ENCODE measurements at regions not wholly inside any gene's neighbourhood (a gene's known extent, or its start where the extent isn't known, plus 50 kb on each side); places are given as distances from the start of the nearest gene placed in this dataset.
A peak's percentile ranks its signal among the peaks of the same experiment; 100 is the strongest.

DNA sequence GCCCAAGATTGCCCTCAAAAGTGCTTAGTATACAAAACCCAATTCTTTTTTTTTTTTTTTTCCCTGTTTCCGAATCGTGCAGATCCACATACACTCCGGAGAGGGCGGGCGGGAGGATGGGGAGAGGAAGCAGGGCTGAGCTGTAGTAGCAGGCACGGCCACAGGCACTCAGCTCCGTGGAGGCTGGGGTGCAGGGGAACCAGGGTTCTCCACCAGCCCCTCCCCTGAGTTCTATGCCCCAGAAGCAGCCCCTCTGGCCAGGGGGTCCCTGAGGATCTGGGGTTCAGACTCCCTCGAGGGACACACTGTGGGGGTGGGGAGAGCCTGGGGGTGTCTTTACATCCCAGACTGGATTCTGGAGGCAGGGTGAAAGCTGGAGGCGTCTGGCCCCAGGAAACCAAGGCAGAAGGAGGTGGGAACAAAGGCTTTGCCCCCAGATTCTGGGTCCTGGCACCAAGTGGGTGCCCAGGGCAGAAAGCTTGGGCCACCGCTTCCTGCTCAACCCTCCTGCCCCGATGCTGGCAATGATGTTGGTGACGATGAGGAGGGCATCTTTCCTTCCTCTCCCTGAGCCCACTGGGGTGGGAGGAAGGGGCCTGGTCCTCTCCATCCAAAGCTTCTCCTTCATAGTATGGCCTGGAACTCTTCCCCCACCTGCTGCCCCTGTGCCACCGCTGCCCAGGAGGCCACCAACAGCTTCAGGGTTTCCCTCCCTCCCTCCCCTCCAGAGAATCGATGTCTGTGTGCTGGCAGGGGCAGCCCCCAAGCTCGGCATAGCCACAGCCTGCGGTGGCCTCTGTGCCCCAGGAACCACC, 106.4 kb upstream of the TARDBP start:
- ChIA-PET CTCF (interaction anchor here (0.6 kb wide), 1 partner anchor 10 kb away, joined by 3 read pairs; no protein-coding TSS in a partner anchor), POLR2A (interaction anchor here (0.7 kb wide), 1 partner anchor 17 kb away, joined by 3 read pairs; no protein-coding TSS in a partner anchor)
- peak in 1 of 14 experiments; percentile 23 for DNase-seq
- H3K27ac Mint-ChIP-seq = peak overlapping the region; percentile 56
- no peaks in the 10 kb centered on the region for H3K36me3 Mint-ChIP-seq (ENCODE audit: low read depth)
- Histone ChIP-seq H3K36me3 (ENCODE audit: insufficient read depth, low read length) (no peaks in the 10 kb centered on the region), H3K4me1 (ENCODE audit: insufficient read depth, low read length) (peaks cover 41% of the 10 kb centered on the region), H3K27ac (ENCODE audit: low read depth in 1 of 2, low read length in 2 of 2) (no peak overlapping the region), H3K9me3 (ENCODE audit: control insufficient read depth in 1 of 2, insufficient read depth in 1 of 2, low read length in 2 of 2) (peaks cover 0 to 4% of the 10 kb centered on the region in 2 experiments), H3K27me3 (ENCODE audit: control insufficient read depth in 1 of 2, insufficient read depth in 2 of 2, low read length in 2 of 2) (no peaks in the 10 kb centered on the region), H3K4me3 (ENCODE audit: low read length) (no peak overlapping the region)
- peaks cover 34% of the 10 kb centered on the region for H3K4me1 Mint-ChIP-seq (ENCODE audit: low read depth)
- no peak for ATAC-seq (ENCODE audit: poor library complexity)
- TF ChIP-seq, protein P1, sequence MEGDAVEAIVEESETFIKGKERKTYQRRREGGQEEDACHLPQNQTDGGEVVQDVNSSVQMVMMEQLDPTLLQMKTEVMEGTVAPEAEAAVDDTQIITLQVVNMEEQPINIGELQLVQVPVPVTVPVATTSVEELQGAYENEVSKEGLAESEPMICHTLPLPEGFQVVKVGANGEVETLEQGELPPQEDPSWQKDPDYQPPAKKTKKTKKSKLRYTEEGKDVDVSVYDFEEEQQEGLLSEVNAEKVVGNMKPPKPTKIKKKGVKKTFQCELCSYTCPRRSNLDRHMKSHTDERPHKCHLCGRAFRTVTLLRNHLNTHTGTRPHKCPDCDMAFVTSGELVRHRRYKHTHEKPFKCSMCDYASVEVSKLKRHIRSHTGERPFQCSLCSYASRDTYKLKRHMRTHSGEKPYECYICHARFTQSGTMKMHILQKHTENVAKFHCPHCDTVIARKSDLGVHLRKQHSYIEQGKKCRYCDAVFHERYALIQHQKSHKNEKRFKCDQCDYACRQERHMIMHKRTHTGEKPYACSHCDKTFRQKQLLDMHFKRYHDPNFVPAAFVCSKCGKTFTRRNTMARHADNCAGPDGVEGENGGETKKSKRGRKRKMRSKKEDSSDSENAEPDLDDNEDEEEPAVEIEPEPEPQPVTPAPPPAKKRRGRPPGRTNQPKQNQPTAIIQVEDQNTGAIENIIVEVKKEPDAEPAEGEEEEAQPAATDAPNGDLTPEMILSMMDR (IDR thresholded peaks at IDR 0.05) = no peak
- H3K9me3 Mint-ChIP-seq = no peaks in the 10 kb centered on the region
- H3K27me3 Mint-ChIP-seq = peaks cover 5% of the 10 kb centered on the region
- intact Hi-C loops (cut with DNase I, micrococcal nuclease) = no loop called here
- H3K4me3 Mint-ChIP-seq = no peak overlapping the region

DNA sequence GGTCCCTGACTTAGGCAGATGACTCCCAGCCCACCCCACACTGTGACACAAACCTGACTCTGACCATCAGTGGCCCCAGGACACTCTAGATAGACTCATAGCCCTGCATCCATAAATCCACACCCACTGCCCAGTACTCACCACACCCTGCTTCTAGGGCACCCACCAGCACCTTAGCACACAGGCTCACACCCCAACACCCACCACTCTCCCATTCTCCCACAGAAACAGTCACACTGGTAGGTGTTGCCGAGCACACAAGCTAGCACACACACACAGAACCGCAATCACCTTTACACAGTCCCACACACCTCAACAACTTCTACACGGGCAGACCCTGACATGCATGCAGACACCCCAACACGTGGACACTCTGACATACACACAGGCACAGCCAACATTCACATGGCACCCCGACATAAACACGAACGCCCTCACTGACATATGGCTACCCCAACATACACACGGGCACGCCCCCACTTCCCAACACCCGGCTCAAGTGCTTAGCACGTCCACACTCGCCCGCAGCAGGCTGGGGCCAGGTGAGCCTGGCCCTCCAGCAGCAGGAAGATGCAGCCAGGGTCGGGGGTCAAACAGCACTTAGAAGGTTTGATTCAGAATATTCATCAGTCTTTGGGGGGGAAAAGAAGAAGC, 105.5 kb upstream of the TARDBP start:
- Histone ChIP-seq H3K27ac (ENCODE audit: low read depth in 1 of 2, low read length in 2 of 2) (no peak overlapping the region), H3K36me3 (ENCODE audit: insufficient read depth, low read length) (no peaks in the 10 kb centered on the region), H3K27me3 (ENCODE audit: control insufficient read depth in 1 of 2, insufficient read depth in 2 of 2, low read length in 2 of 2) (no peaks in the 10 kb centered on the region), H3K4me3 (ENCODE audit: low read length) (no peak overlapping the region), H3K9me3 (ENCODE audit: control insufficient read depth in 1 of 2, insufficient read depth in 1 of 2, low read length in 2 of 2) (peaks cover 0 to 4% of the 10 kb centered on the region in 2 experiments), H3K4me1 (ENCODE audit: insufficient read depth, low read length) (peaks cover 41% of the 10 kb centered on the region)
- peaks cover 5% of the 10 kb centered on the region for H3K27me3 Mint-ChIP-seq
- H3K4me3 Mint-ChIP-seq = no peak overlapping the region
- peaks cover 34% of the 10 kb centered on the region for H3K4me1 Mint-ChIP-seq (ENCODE audit: low read depth)
- TF ChIP-seq, protein P1 (IDR thresholded peaks at IDR 0.05) = no peak
- ChIA-PET CTCF (no interaction called here), POLR2A (no interaction called here)
- no peak for DNase-seq
- H3K27ac Mint-ChIP-seq = no peak overlapping the region
- H3K9me3 Mint-ChIP-seq = no peaks in the 10 kb centered on the region
- intact Hi-C loops (cut with DNase I, micrococcal nuclease) = no loop called here
- ATAC-seq (ENCODE audit: poor library complexity) = no peak
- H3K36me3 Mint-ChIP-seq (ENCODE audit: low read depth) = no peaks in the 10 kb centered on the region

DNA sequence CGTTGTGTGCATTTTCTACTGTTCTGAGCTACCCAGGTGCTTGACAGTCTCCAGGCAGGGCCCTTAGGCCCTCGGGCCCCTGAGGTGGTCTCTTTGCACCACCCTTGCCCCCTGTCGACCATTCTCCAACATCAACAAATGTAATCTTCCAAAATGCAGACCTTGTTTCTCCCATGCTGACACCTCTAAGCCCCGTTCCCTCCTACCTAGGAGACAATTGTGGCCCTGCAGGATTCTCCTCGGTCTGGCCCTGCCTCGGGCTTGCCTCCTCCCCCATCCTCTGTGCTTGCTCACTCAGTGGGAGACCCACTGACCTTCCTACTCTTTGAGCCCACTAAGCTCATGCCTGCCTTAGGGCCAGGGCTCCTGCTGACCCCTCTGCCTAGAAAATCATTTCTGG, 104.2 kb upstream of the TARDBP start:
- H3K9me3 Mint-ChIP-seq = no peaks in the 10 kb centered on the region
- H3K27ac Mint-ChIP-seq = no peak overlapping the region
- H3K4me1 Mint-ChIP-seq (ENCODE audit: low read depth) = peaks cover 34% of the 10 kb centered on the region
- no peaks in the 10 kb centered on the region for H3K36me3 Mint-ChIP-seq (ENCODE audit: low read depth)
- no peaks in the 10 kb centered on the region for H3K36me3 ChIP-seq (ENCODE audit: insufficient read depth, low read length)
- no peak overlapping the region for H3K27ac ChIP-seq (ENCODE audit: low read depth in 1 of 2, low read length in 2 of 2)
- ATAC-seq (ENCODE audit: poor library complexity) = no peak
- intact Hi-C loops (cut with DNase I, micrococcal nuclease) = loop anchor here in 1 of 2 experiments (2.0 kb wide), 1 partner anchor 215 kb away; no protein-coding TSS in a partner anchor
- no peaks in the 10 kb centered on the region for H3K27me3 ChIP-seq (ENCODE audit: control insufficient read depth in 1 of 2, insufficient read depth in 2 of 2, low read length in 2 of 2)
- no peak overlapping the region for H3K4me3 Mint-ChIP-seq
- H3K4me1 ChIP-seq (ENCODE audit: insufficient read depth, low read length) = peaks cover 41% of the 10 kb centered on the region
- TF ChIP-seq, protein P1 (IDR thresholded peaks at IDR 0.05) = no peak
- ChIA-PET CTCF (no interaction called here), POLR2A (interaction anchor here (0.6 kb wide), 1 partner anchor 397 kb away, joined by 4 read pairs; no protein-coding TSS in a partner anchor)
- H3K9me3 ChIP-seq (ENCODE audit: control insufficient read depth in 1 of 2, insufficient read depth in 1 of 2, low read length in 2 of 2) = peaks cover 0 to 4% of the 10 kb centered on the region in 2 experiments
- no peak overlapping the region for H3K4me3 ChIP-seq (ENCODE audit: low read length)
- H3K27me3 Mint-ChIP-seq = peaks cover 5% of the 10 kb centered on the region
- DNase-seq = no peak

All from CD4-positive, alpha-beta T cell (primary cell).